SK-N-SH treated with all-trans-retinoic acid at 6 μM for 48 hours (cell line): ENCODE measurements at regions not wholly inside any gene's neighbourhood (a gene's known extent, or its start where the extent isn't known, plus 50 kb on each side); places are given as distances from the start of the nearest gene placed in this dataset.

ENCODE experiments used
- ATAC-seq: fragments of 200-7000 bp; cut with Tn5 transposase; 3 replicates; pipeline ENCODE4 v1.9.1; 2020; ENCODE audit warnings: mild to moderate bottlenecking, moderate library complexity
- ARNTL ChIP-seq: fragments of 450-650 bp; formaldehyde crosslinking; IDR thresholded peaks from 2 replicates; pipeline ENCODE4 v1.5.0; 2020; ENCODE audit warnings: low read depth, mild to moderate bottlenecking, moderate library complexity, borderline replicate concordance
- BACH2 ChIP-seq: fragments of 250-450 bp; sonication (Bioruptor Pico); IDR thresholded peaks from 2 replicates; pipeline ENCODE4 v1.9.0; 2021; ENCODE audit warnings: mild to moderate bottlenecking, borderline replicate concordance
- CREB5 ChIP-seq: fragments of 250-450 bp; sonication (Bioruptor Pico); IDR thresholded peaks from 2 replicates; pipeline ENCODE4 v1.5.1; 2020; ENCODE audit warnings: low read depth, mild to moderate bottlenecking, moderate library complexity
- CSDC2 ChIP-seq: fragments of 250-450 bp; sonication (Bioruptor Pico); IDR thresholded peaks from 2 replicates; pipeline ENCODE4 v1.5.0; 2020; ENCODE audit warnings: mild to moderate bottlenecking, moderate library complexity
- CSRNP3 ChIP-seq: fragments of 250-450 bp; sonication (Bioruptor Pico); IDR thresholded peaks from 2 replicates; pipeline ENCODE4 v1.5.1; 2021; ENCODE audit warnings: mild to moderate bottlenecking, moderate library complexity
- ESRRG ChIP-seq: fragments of 250-450 bp; sonication (Bioruptor Pico); IDR thresholded peaks from 2 replicates; pipeline ENCODE4 v1.6.1; 2021; ENCODE audit warnings: mild to moderate bottlenecking
- GLIS3 ChIP-seq: fragments of 250-450 bp; sonication (Bioruptor Pico); IDR thresholded peaks from 2 replicates; pipeline ENCODE4 v1.5.0; 2020; ENCODE audit warnings: mild to moderate bottlenecking, moderate library complexity
- ISL1 ChIP-seq: fragments of 250-450 bp; sonication (Bioruptor Pico); IDR thresholded peaks from 2 replicates; pipeline ENCODE4 v2.1.2; 2022; ENCODE audit warnings: mild to moderate bottlenecking, moderate library complexity
- OSR1 ChIP-seq: fragments of 250-450 bp; sonication (Bioruptor Pico); IDR thresholded peaks from 2 replicates; pipeline ENCODE4 v1.8.0; 2022; ENCODE audit warnings: moderate library complexity, mild to moderate bottlenecking, inconsistent platforms
- POU6F1 ChIP-seq: fragments of 250-450 bp; sonication (Bioruptor Pico); IDR thresholded peaks from 2 replicates; pipeline ENCODE4 v1.8.0; 2021; ENCODE audit warnings: low read depth, mild to moderate bottlenecking, moderate library complexity, borderline replicate concordance
- PPARA ChIP-seq: fragments of 250-450 bp; sonication (Bioruptor Pico); IDR thresholded peaks from 2 replicates; pipeline ENCODE4 v1.5.0; 2020; ENCODE audit warnings: mild to moderate bottlenecking, borderline replicate concordance
- SNAI2 ChIP-seq: fragments of 250-450 bp; sonication (Bioruptor Pico); IDR thresholded peaks from 2 replicates; pipeline ENCODE4 v1.5.0; 2020; ENCODE audit warnings: mild to moderate bottlenecking, moderate library complexity
- TCF4 ChIP-seq: fragments of 250-450 bp; sonication (Bioruptor Pico); IDR thresholded peaks from 2 replicates; pipeline ENCODE4 v1.8.0; 2021; ENCODE audit warnings: mild to moderate bottlenecking, moderate library complexity, borderline replicate concordance
- TOX ChIP-seq: fragments of 250-450 bp; sonication (Bioruptor Pico); IDR thresholded peaks from 2 replicates; pipeline ENCODE4 v1.8.0; 2021; ENCODE audit warnings: mild to moderate bottlenecking, moderate library complexity, borderline replicate concordance
- ZC3H10 ChIP-seq: fragments of 250-450 bp; sonication (Bioruptor Pico); IDR thresholded peaks from 2 replicates; pipeline ENCODE4 v1.5.1; 2021; ENCODE audit warnings: mild to moderate bottlenecking, moderate library complexity
- ZFP3 ChIP-seq: fragments of 250-450 bp; sonication (Bioruptor Pico); IDR thresholded peaks from 2 replicates; pipeline ENCODE4 v1.5.0; 2020; ENCODE audit warnings: mild to moderate bottlenecking, moderate library complexity
- ZFP30 ChIP-seq: fragments of 450-650 bp; formaldehyde crosslinking; IDR thresholded peaks from 2 replicates; pipeline ENCODE4 v1.5.0; 2022; ENCODE audit warnings: mild to moderate bottlenecking, moderate library complexity
- ZNF565 ChIP-seq: fragments of 450-650 bp; formaldehyde crosslinking; conservative IDR thresholded peaks from 2 replicates; pipeline ENCODE4 v1.5.0; 2020; ENCODE audit warnings: low read depth, mild to moderate bottlenecking, moderate library complexity
- ZNF70 ChIP-seq: fragments of 450-650 bp; formaldehyde crosslinking; IDR thresholded peaks from 2 replicates; pipeline ENCODE4 v1.5.0; 2020; ENCODE audit warnings: mild to moderate bottlenecking, moderate library complexity
- ZNF8 ChIP-seq: fragments of 450-650 bp; formaldehyde crosslinking; IDR thresholded peaks from 2 replicates; pipeline ENCODE4 v1.5.0; 2020; ENCODE audit warnings: mild to moderate bottlenecking, moderate library complexity
- TF ChIP-seq, protein P1 (sequence below): fragments of 250-450 bp; sonication (Bioruptor Pico); IDR thresholded peaks from 2 replicates; pipeline ENCODE4 v1.8.0; 2020; ENCODE audit warnings: mild to moderate bottlenecking, moderate library complexity, borderline replicate concordance

GRCh38 chr10:130425881-130426435 is 289.8 kb downstream of the GLRX3 start:
- TF ChIP-seq CREB5 (CRISPR knock-in tag) (no peak), ZFP3 (CRISPR knock-in tag) (no peak), ZFP30 (CRISPR knock-in tag) (no peak), ZNF565 (no peak), PPARA (CRISPR knock-in tag) (no peak), GLIS3 (CRISPR knock-in tag) (no peak), ESRRG (CRISPR knock-in tag) (no peak), SNAI2 (CRISPR knock-in tag) (no peak), OSR1 (CRISPR knock-in tag) (no peak)

GRCh38 chr10:130427216-130427722 is 291.1 kb downstream of the GLRX3 start:
- no peak for ATAC-seq
- TF ChIP-seq ESRRG (CRISPR knock-in tag): no peak
- TF ChIP-seq ZNF70 (CRISPR knock-in tag): no peak
- TF ChIP-seq POU6F1 (CRISPR knock-in tag): no peak
- no peak for TF ChIP-seq PPARA (CRISPR knock-in tag)
- no peak for TF ChIP-seq ZFP30 (CRISPR knock-in tag)
- no peak for TF ChIP-seq ZNF565
- no peak for TF ChIP-seq ZNF8
- TF ChIP-seq ISL1: no peak
- no peak for TF ChIP-seq TOX
- TF ChIP-seq BACH2 (CRISPR knock-in tag): no peak
- TF ChIP-seq ARNTL (CRISPR knock-in tag): no peak
- no peak for TF ChIP-seq CSRNP3 (CRISPR knock-in tag)

More at GRCh38 chr10:130425881-130426435, 289.8 kb downstream of the GLRX3 start:
- no peak for ATAC-seq

DNA sequence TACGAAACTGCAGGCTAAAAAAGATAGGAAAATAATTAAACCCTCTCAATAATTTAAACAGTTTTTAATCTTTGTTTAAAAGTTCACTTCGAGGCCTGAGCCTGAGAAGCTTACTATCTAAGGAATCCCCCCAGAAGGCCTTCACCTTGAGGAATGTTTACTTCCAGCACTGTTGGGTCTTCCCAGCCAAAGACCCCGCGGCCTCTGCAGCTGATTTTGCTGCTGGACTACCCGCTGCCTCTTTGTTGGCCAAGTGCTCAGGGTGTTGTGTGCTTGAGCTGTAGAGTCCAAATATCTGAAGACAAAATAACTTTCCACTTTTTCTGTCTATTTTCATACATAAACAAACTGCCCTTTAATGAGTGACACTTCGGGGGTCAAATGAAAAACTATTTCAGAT is 292.7 kb downstream of the GLRX3 start:
- TF ChIP-seq CSRNP3 (CRISPR knock-in tag) (no peak), ZNF565 (no peak), SNAI2 (CRISPR knock-in tag) (no peak), CSDC2 (CRISPR knock-in tag) (no peak), TCF4 (CRISPR knock-in tag) (no peak)
- TF ChIP-seq, protein P1, sequence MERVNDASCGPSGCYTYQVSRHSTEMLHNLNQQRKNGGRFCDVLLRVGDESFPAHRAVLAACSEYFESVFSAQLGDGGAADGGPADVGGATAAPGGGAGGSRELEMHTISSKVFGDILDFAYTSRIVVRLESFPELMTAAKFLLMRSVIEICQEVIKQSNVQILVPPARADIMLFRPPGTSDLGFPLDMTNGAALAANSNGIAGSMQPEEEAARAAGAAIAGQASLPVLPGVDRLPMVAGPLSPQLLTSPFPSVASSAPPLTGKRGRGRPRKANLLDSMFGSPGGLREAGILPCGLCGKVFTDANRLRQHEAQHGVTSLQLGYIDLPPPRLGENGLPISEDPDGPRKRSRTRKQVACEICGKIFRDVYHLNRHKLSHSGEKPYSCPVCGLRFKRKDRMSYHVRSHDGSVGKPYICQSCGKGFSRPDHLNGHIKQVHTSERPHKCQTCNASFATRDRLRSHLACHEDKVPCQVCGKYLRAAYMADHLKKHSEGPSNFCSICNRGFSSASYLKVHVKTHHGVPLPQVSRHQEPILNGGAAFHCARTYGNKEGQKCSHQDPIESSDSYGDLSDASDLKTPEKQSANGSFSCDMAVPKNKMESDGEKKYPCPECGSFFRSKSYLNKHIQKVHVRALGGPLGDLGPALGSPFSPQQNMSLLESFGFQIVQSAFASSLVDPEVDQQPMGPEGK: no peak
- ATAC-seq: no peak

GRCh38 chr10:130429809-130430208 is 293.6 kb downstream of the GLRX3 start:
- TF ChIP-seq OSR1 (CRISPR knock-in tag) (no peak), TOX (no peak), POU6F1 (CRISPR knock-in tag) (no peak), ZNF8 (no peak), ZNF565 (no peak), CSDC2 (CRISPR knock-in tag) (no peak), ISL1 (no peak), ARNTL (CRISPR knock-in tag) (no peak), ZC3H10 (CRISPR knock-in tag) (no peak), PPARA (CRISPR knock-in tag) (no peak)
- TF ChIP-seq, protein P1: no peak
- no peak for ATAC-seq
